ENCODE measurements at regions not wholly inside any gene's neighbourhood (a gene's known extent, or its start where the extent isn't known, plus 50 kb on each side); places are given as distances from the start of the nearest gene placed in this dataset.
A peak's percentile ranks its signal among the peaks of the same experiment; 100 is the strongest.

DNA sequence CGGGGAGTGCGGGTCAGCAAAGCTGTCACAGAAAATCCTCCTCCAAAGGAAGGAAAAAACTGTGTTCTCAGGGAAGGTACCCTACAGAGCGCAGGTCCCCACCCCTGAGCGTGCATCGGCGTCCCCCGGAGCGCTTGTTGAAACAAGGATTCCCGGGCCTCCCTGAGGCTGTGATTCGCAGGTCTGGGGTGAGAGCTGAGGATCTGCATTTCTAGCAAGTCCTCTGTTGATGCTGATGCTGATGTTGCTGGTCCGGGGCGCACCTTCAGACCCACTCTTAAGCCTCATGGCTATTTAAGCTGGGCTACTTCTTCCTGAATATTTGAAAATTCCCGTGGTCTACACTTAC lies 226.2 kb upstream of the IGF1R start:
- no peak for DNase-seq

DNA sequence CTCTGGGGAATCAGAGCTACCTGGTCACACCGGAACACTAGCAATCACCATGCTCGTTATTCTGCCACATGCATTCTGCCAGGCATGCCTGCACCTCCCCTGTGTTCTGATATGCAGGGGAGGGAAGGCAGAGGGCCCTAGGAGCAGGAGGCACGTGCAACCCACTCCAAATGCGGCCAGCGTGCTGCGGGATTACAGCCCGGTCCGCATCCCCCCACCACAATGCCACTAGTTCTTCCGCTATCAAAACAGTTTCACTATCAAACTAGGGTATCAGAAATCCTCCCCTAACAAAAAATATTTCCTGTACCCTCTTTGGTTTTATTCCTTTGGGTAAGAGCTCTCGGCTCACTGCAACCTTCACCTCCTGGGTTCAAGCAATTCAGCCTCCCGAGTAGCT lies 223.2 kb upstream of the IGF1R start:
- DNase-seq = no peak

GRCh38 chr15:98427321-98427720 lies 221.0 kb upstream of the IGF1R start:
- no peak for DNase-seq

GRCh38 chr15:98428253-98428989 lies 219.9 kb upstream of the IGF1R start:
- DNase-seq = peak; percentile 2 to 37 (median 27)

- no peak for DNase-seq
Observed at GRCh38 chr15:98431171-98431570, 217.2 kb upstream of the IGF1R start.

- no peak for DNase-seq
Observed at GRCh38 chr15:98433346-98433745, 215.0 kb upstream of the IGF1R start.

GRCh38 chr15:98433856-98434255 lies 214.5 kb upstream of the IGF1R start:
- DNase-seq = no peak

DNA sequence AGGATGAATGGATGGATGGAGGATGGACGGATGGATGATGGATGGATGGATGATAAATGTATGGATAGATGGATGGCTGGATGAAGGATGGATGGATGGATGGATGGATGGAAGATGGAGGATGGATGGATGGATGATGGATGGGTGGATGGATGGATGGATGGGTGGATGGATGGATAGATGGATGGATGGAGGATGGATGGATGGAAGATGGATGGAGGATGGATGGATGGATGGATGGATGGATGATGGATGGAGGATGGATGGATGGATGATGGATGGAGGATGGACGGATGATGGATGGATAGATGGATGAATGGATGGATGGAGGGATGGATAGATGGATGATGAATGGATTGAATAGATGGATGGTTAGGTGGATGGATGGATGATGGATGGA lies 210.6 kb upstream of the IGF1R start:
- DNase-seq = no peak

- no peak for DNase-seq
Observed at GRCh38 chr15:98438326-98438725, 210.0 kb upstream of the IGF1R start.

GRCh38 chr15:98438907-98439306 lies 209.4 kb upstream of the IGF1R start:
- no peak for DNase-seq

DNA sequence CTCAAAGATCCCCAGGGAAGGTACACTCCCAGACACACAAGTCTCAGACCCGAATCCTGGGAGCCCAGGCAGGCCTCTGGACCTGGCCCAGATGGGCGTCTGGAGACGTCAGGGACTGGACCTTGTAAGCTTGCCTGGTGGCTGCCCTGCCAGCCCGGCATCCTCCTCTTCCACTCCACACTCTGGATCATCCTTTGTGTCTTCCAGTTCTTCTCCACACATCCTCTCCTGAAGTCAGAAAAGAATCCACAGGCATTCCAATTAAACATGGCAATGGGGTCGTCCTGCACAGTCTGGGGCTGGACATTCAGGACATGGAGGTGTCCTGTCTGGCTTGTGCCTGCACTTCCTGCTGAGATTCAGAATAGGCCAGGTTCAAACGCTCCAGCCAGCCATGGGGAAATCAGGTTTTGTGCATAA lies 208.8 kb upstream of the IGF1R start:
- no peak for DNase-seq

DNA sequence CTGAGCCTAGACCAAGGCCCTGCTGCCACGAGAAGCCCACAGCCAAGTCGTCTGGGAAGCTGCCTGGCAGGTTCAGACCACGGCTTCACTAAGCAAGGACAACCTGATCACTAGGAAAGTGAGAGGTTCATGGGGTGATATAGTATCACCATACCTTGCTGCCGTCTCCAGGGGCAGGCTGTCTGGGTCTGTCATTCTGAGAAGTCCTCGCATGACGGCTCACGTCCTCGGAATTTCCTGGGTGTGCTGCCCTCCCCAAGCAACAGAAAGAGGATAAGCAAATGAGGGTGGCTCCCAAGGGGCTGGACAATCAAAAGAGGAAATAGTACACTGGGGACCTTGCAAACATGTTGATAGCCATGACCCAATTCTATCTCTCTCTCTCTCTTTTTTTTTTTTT lies 207.4 kb upstream of the IGF1R start:
- no peak for DNase-seq

- DNase-seq = no peak
Observed at GRCh38 chr15:98441599-98441998, 206.7 kb upstream of the IGF1R start.

DNA sequence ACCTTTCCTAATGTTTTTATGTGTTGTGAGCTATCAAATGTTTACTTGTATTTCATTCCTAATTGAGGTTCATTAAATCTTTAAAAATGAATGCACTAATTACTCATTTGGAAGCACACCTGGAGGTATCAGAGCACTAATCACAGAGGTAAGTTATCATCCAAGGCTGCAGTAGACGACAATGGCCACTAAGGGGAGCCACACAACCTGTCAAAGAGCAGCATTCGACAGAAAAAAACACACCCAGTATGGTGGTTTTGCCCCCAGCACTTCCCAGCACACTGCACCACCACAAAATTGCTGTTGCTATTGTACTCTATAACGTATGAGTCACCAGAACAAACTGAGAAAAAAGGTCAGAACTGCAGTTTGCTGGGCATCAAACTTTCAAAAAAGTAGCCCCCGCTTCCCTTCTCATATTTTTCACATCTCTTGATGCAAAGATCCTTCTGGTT lies 205.9 kb upstream of the IGF1R start:
- DNase-seq = peak in 1 of 5 experiments; percentile 71

GRCh38 chr15:98442901-98443300 lies 205.4 kb upstream of the IGF1R start:
- DNase-seq = no peak

DNA sequence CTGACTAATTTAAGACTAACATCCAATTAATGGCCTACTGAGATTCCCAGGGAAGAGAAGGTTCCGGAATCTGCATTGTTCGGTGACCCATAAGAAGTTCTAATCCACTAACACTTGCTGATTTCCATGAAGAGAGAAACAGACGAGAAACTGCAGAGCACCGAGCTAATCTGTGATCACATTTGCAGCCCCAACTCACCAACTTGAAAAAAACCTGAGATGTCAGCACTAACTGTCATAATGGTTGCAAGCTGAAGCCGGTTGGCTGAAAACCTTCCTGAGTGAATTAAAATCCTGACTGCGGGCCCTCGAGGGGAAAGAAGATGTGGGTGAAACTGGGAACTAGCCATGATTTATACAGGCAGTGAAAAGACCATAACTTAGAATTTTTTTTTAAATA lies 204.8 kb upstream of the IGF1R start:
- no peak for DNase-seq

DNA sequence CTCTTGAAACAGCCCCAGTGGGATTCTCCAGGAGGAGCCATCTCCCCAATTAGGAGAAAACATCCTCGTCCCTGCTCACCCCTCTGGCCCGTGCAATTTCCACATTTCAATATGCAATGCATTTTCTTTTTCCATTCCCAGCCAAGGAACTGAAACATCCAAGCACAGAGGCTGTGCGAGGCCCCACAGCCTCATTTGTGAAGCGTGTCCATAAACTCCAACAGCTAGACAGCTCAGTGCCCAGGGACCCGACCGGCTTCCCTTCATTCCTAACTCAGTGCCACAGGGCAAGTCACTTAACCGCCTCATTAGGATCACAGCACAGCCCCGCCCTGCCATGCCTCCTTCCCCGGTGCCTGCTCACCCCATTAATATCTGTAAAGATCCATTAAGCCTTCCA lies 204.2 kb upstream of the IGF1R start:
- DNase-seq = no peak

GRCh38 chr15:98445315-98445714 lies 203.0 kb upstream of the IGF1R start:
- no peak for DNase-seq

- DNase-seq = no peak
Observed at GRCh38 chr15:98446083-98446482, 202.3 kb upstream of the IGF1R start.

GRCh38 chr15:98447069-98447468 lies 201.3 kb upstream of the IGF1R start:
- DNase-seq = no peak

- DNase-seq = no peak
Observed at GRCh38 chr15:98451236-98451635, 197.1 kb upstream of the IGF1R start.

DNA sequence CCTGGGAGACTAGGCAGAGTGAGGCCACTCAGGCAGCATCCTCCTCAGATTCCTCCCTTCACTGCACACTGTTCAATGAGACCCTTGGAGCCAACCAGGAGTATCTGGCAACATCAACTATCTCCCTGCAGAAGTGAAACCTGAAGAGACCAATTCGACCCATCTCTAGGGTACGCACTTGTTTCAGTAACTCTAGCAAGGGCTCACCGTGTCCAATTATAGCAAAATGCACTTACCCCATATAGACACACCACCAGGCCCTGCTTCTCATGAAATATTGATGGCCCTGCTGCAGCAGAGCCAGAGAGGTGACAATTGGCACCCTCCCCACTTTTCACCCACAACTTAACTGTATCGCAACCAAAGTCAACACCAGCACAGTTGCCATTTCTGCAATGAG lies 196.1 kb upstream of the IGF1R start:
- DNase-seq = no peak

GRCh38 chr15:98455904-98456303 lies 192.4 kb upstream of the IGF1R start:
- no peak for DNase-seq

- no peak for DNase-seq
Observed at GRCh38 chr15:98476559-98476958, 171.8 kb upstream of the IGF1R start.

DNA sequence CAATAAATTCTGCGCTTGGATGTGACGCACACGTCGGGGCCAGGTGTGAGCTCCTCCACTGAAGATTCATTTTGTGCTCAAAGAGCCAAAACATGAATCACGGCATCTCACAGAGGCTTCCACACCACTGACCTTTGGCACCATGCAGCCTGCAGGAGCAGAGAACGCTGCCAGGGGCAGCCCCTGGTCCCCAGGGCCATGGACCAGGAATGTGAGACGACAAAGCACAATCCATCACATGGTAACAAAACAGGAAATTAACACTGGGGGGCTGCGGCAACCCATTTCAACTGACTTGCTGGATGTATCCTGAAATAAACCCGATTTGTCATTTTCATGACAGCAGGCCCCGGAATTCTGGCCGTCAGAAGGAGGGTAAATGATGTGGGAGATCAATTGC lies 167.5 kb upstream of the IGF1R start:
- no peak for DNase-seq

Data from T-helper 2 cell (primary cell).